HG02852 (cell line): ENCODE measurements at regions not wholly inside any gene's neighbourhood (a gene's known extent, or its start where the extent isn't known, plus 50 kb on each side); places are given as distances from the start of the nearest gene placed in this dataset.

Experiments used
- ATAC-seq: cut with Tn5 transposase; IDR thresholded peaks from one replicate; pipeline ENCODE4 v1.9.1; 2021; ENCODE audit warnings: mild to moderate bottlenecking, moderate library complexity; ENCODE audit not compliant: unreplicated experiment

- ATAC-seq, result no peak
These were observed 1723.6 kb upstream of the PCDH20 start for GRCh38 chr13:63139277-63139676.

GRCh38 chr13:63129995-63130394, 1714.3 kb upstream of the PCDH20 start:
- ATAC-seq, result no peak

- no peak for ATAC-seq
These were observed 1713.1 kb upstream of the PCDH20 start for GRCh38 chr13:63128716-63129115.

- no peak for ATAC-seq
These were observed 1709.2 kb upstream of the PCDH20 start for GRCh38 chr13:63124863-63125262.

GRCh38 chr13:63120883-63121282, 1705.2 kb upstream of the PCDH20 start:
- no peak for ATAC-seq

GRCh38 chr13:63117710-63118109, 1702.1 kb upstream of the PCDH20 start:
- no peak for ATAC-seq

- ATAC-seq, result no peak
These were observed 1697.2 kb upstream of the PCDH20 start for GRCh38 chr13:63112799-63113395.

GRCh38 chr13:63110466-63110865, 1694.8 kb upstream of the PCDH20 start:
- ATAC-seq, result no peak

GRCh38 chr13:63107179-63107943, 1691.7 kb upstream of the PCDH20 start:
- ATAC-seq, result no peak

- ATAC-seq, result no peak
These were observed 1679.1 kb upstream of the PCDH20 start for GRCh38 chr13:63094717-63095116.

- ATAC-seq, result no peak
These were observed 1678.3 kb upstream of the PCDH20 start for GRCh38 chr13:63093907-63094469.

GRCh38 chr13:63092456-63092855, 1676.8 kb upstream of the PCDH20 start:
- ATAC-seq, result no peak

- no peak for ATAC-seq
These were observed 1674.9 kb upstream of the PCDH20 start for GRCh38 chr13:63090524-63090923.

- no peak for ATAC-seq
These were observed 1672.6 kb upstream of the PCDH20 start for GRCh38 chr13:63088226-63088625.

GRCh38 chr13:63086286-63086685, 1670.6 kb upstream of the PCDH20 start:
- ATAC-seq, result no peak

- ATAC-seq, result no peak
These were observed 1670.2 kb upstream of the PCDH20 start for GRCh38 chr13:63085851-63086250.

GRCh38 chr13:63081400-63082014, 1665.9 kb upstream of the PCDH20 start:
- no peak for ATAC-seq

- ATAC-seq, result no peak
These were observed 1659.5 kb upstream of the PCDH20 start for GRCh38 chr13:63075126-63075525.

GRCh38 chr13:63050287-63050686, 1634.6 kb upstream of the PCDH20 start:
- ATAC-seq, result no peak

- no peak for ATAC-seq
These were observed 1633.0 kb upstream of the PCDH20 start for GRCh38 chr13:63048653-63049052.

GRCh38 chr13:63044589-63045313, 1629.1 kb upstream of the PCDH20 start:
- no peak for ATAC-seq
